Heart right ventricle (tissue), 16 donors: ENCODE measurements at regions not wholly inside any gene's neighbourhood (a gene's known extent, or its start where the extent isn't known, plus 50 kb on each side); places are given as distances from the start of the nearest gene placed in this dataset.

Experiments
- ATAC-seq, 8 donors: fragments of 200-7000 bp; cut with Tn5 transposase; one replicate each; pipeline ENCODE4 v1.9.1; 2020; ENCODE audit warnings: mild to moderate bottlenecking in 8 of 8, moderate library complexity in 8 of 8, moderate number of reproducible peaks in 1 of 8
- DNase-seq, 2 donors: peaks; one replicate each; pipeline ENCODE4 v3.0.0-alpha.2; 2020
- H3K27ac ChIP-seq, 10 donors: fragments of 200-600 bp; sonication (generic) in 2 of 10; one replicate each; pipeline versions ENCODE4 v1.5.0 to v1.8.0; 2020 to 2022; ENCODE audit warnings: mild to moderate bottlenecking in 3 of 10
- H3K27me3 ChIP-seq, 7 donors: fragments of 200-600 bp; one replicate each; pipeline ENCODE4 v1.8.0; 2021 to 2022; ENCODE audit warnings: mild to moderate bottlenecking in 2 of 7
- H3K36me3 ChIP-seq, 9 donors: fragments of 200-600 bp; sonication (generic) in 1 of 9; one replicate each; pipeline versions ENCODE4 v1.5.0 to v1.8.0; 2020 to 2022; ENCODE audit warnings: mild to moderate bottlenecking in 2 of 9
- H3K4me1 ChIP-seq, 9 donors: fragments of 200-600 bp; sonication (generic) in 1 of 9; one replicate each; pipeline versions ENCODE4 v1.5.0 to v1.8.0; 2020 to 2022; ENCODE audit warnings: mild to moderate bottlenecking in 4 of 9
- H3K4me3 ChIP-seq, 10 donors: fragments of 200-600 bp; sonication (generic) in 2 of 10; one replicate each; pipeline versions ENCODE4 v1.5.0 to v1.8.0; 2020 to 2022; ENCODE audit warnings: mild to moderate bottlenecking in 7 of 10, moderate library complexity in 2 of 10
- H3K9me3 ChIP-seq, 11 donors: fragments of 200-600 bp in 10 of 11; sonication (generic) in 2 of 11; one replicate each; pipeline versions ENCODE4 v1.5.0 to v1.8.0; 2013 to 2022; ENCODE audit warnings: mild to moderate bottlenecking in 2 of 11, control low read depth in 1 of 11, moderate library complexity in 1 of 11
- CTCF ChIP-seq, 9 donors: fragments of 200-600 bp; sonication (generic) in 2 of 9; IDR thresholded peaks; one replicate each; pipeline versions ENCODE4 v1.5.0 to v1.8.0; 2021 to 2022; ENCODE audit warnings: antibody characterized with exemption in 9 of 9, mild to moderate bottlenecking in 5 of 9, moderate library complexity in 1 of 9
- WGBS, 2 donors: extraction: QIAGEN DNeasy Blood & Tissue Kit; methylation state at CpG; one replicate each; pipeline ENCODE4 v1.1.7; 2013; ENCODE audit warnings: inconsistent platforms in 1 of 2; 5-methylcytosine and 5-hydroxymethylcytosine counted together
- intact Hi-C, 10 donors: fragments of 100-400 bp; cut with DNase I; formaldehyde crosslinking; loops; one replicate each; pipeline versions ENCODE4 v1.11.1 to v1.14.2; 2022
- donor health status: Arrhythmogenic right ventricular cardiomyopathy.
- donor health status: ischemic (EF 13 %, LVEDD 7.1; RV severe dilation, severe dysfunction).
- donor health status: healthy with polysubstance abuse.
- donor health status: DM: no; HTN: yes; CAD: no.
- donor health status: DM: no; HTN: no; CAD: no.
- donor health status: ischemic (EF 25% LVEDD 6.9; RV normal size, moderate dysfunction).
- donor health status: ischemic (EF 25% LVEDD 5.7; RV mildly dilated, moderate dysfunction).
- donor health status: healthy.
- donor health status: DM: yes; HTN: yes; CAD: no.
- donor health status: Ischemic cardiomyopathy.
- donor health status: ischemic (EF 35%, LVEDD 5.7; RV mildly dilated, moderate dysfunction).
- donor health status: nonischemic (EF 11% LVEDD 7.7; RV severe dilation, severe dysfunction).
- donor health status: DM: yes; HTN: yes; CAD: no.
- donor health status: PGD.
- donor health status: ischemic (EF 29% LVEDD 5.4; RV normal size, mild dysfunction).
- donor health status: nonischemic (EF 23%, LVEDD 6.1; RV moderate dilation, normal function).

- H3K4me1 ChIP-seq: peaks cover 0 to 6% (median 0%) of the 10 kb centered on the region in 9 donors
- WGBS, 2 donors: 13 to 24% methylated on average over 1 of the region's 1 CpG
- no peak overlapping the region for H3K27ac ChIP-seq
- no peaks in the 10 kb centered on the region for H3K36me3 ChIP-seq
- intact Hi-C loops: loop anchor here in 9 of 10 donors (5.0 to 10.0 kb wide), 5 partner anchors 338 to 868 kb away; partner anchors contain the start of gene PRR16 (in 2 of the 9)
- DNase-seq: no peak
- no peaks in the 10 kb centered on the region for H3K27me3 ChIP-seq
- TF ChIP-seq CTCF (IDR thresholded peaks at IDR 0.05): peak in 6 of 9 donors; percentile 22 to 54 (median 41)
- no peaks in the 10 kb centered on the region for H3K9me3 ChIP-seq
- no peak overlapping the region for H3K4me3 ChIP-seq
- ATAC-seq: no peak
Measured at GRCh38 chr5:120803282-120803681, 339.2 kb downstream of the PRR16 start.

GRCh38 chr5:120805131-120805530 lies 341.0 kb downstream of the PRR16 start:
- WGBS, 2 donors: 55 to 58% methylated on average over 2 of the region's 2 CpGs
- no peaks in the 10 kb centered on the region for H3K9me3 ChIP-seq
- H3K27me3 ChIP-seq: no peaks in the 10 kb centered on the region
- H3K27ac ChIP-seq: no peak overlapping the region
- H3K4me1 ChIP-seq: peaks cover 0 to 6% (median 0%) of the 10 kb centered on the region in 9 donors
- H3K36me3 ChIP-seq: no peaks in the 10 kb centered on the region
- intact Hi-C loops: loop anchor here in 6 of 10 donors (10.0 kb wide), 4 partner anchors 340 to 870 kb away; partner anchors contain the start of gene PRR16 (in 2 of the 6)
- no peak for TF ChIP-seq CTCF (IDR thresholded peaks at IDR 0.05)
- no peak overlapping the region for H3K4me3 ChIP-seq
- ATAC-seq (no peak), DNase-seq (no peak)

- intact Hi-C loops: loop anchor here in 6 of 10 donors (10.0 kb wide), 4 partner anchors 341 to 871 kb away; partner anchors contain the start of gene PRR16 (in 2 of the 6)
- H3K36me3 ChIP-seq: no peaks in the 10 kb centered on the region
- no peaks in the 10 kb centered on the region for H3K9me3 ChIP-seq
- no peaks in the 10 kb centered on the region for H3K27me3 ChIP-seq
- H3K4me3 ChIP-seq: no peak overlapping the region
- DNase-seq: no peak
- TF ChIP-seq CTCF (IDR thresholded peaks at IDR 0.05): no peak
- 49 to 54% methylated on average over 2 of the region's 2 CpGs for WGBS, 2 donors
- H3K4me1 ChIP-seq: peaks cover 0 to 6% (median 0%) of the 10 kb centered on the region in 9 donors
- no peak overlapping the region for H3K27ac ChIP-seq
- peak in 1 of 8 donors; percentile 59 for ATAC-seq
Measured at GRCh38 chr5:120806202-120806601, 342.1 kb downstream of the PRR16 start.

- TF ChIP-seq CTCF (IDR thresholded peaks at IDR 0.05): no peak
- intact Hi-C loops: loop anchor here in 6 of 10 donors (10.0 kb wide), 4 partner anchors 343 to 873 kb away; partner anchors contain the start of gene PRR16 (in 2 of the 6)
- H3K4me3 ChIP-seq: no peak overlapping the region
- no peak overlapping the region for H3K27ac ChIP-seq
- peaks cover 0 to 6% (median 0%) of the 10 kb centered on the region in 9 donors for H3K4me1 ChIP-seq
- DNase-seq (no peak), ATAC-seq (no peak)
- peaks cover 0 to 8% (median 0%) of the 10 kb centered on the region in 11 donors for H3K9me3 ChIP-seq
- no peaks in the 10 kb centered on the region for H3K36me3 ChIP-seq
- H3K27me3 ChIP-seq: no peaks in the 10 kb centered on the region
Measured at GRCh38 chr5:120808135-120808534, 344.0 kb downstream of the PRR16 start.
